Lower lobe of right lung (tissue), 2 donors: ENCODE measurements at regions not wholly inside any gene's neighbourhood (a gene's known extent, or its start where the extent isn't known, plus 50 kb on each side); places are given as distances from the start of the nearest gene placed in this dataset.
"Not testable (repeated sequence)": the region's sequence is repeated elsewhere in the genome, so short reads cannot be mapped to it uniquely, and the experiment has no call there.

Source experiments
- ATAC-seq, 2 donors: fragments of 200-7000 bp; cut with Tn5 transposase; one replicate each; pipeline ENCODE4 v1.9.1; 2020 to 2022; ENCODE audit warnings: mild to moderate bottlenecking in 2 of 2, moderate library complexity in 2 of 2
- DNase-seq: peaks from one replicate; pipeline ENCODE4 v3.0.0-alpha.2; 2020
- H3K27ac ChIP-seq: fragments of 200-600 bp; one replicate; pipeline ENCODE4 v1.8.0; 2022
- H3K27me3 ChIP-seq: fragments of 200-600 bp; one replicate; pipeline ENCODE4 v1.8.0; 2022; ENCODE audit warnings: low read depth
- H3K36me3 ChIP-seq: fragments of 200-600 bp; one replicate; pipeline ENCODE4 v1.8.0; 2022; ENCODE audit warnings: mild to moderate bottlenecking
- H3K4me1 ChIP-seq: fragments of 200-600 bp; one replicate; pipeline ENCODE4 v1.8.0; 2022
- H3K4me3 ChIP-seq: fragments of 200-600 bp; one replicate; pipeline ENCODE4 v1.8.0; 2022; ENCODE audit warnings: mild to moderate bottlenecking
- H3K9me3 ChIP-seq: fragments of 200-600 bp; one replicate; pipeline ENCODE4 v1.8.0; 2022
- intact Hi-C: fragments of 100-400 bp; cut with DNase I; formaldehyde crosslinking; loops from one replicate; pipeline ENCODE4 v1.11.0; 2022
- TF ChIP-seq, protein P1 (sequence below): fragments of 200-600 bp; IDR thresholded peaks from one replicate; pipeline ENCODE4 v1.8.0; 2022; ENCODE audit warnings: antibody characterized with exemption, mild to moderate bottlenecking
- donor health status: DM: no; HTN: yes; CAD: no; lungs with severe emphysema.

- Histone ChIP-seq H3K4me1 (no peaks in the 10 kb centered on the region), H3K36me3 (no peaks in the 10 kb centered on the region), H3K4me3 (no peak overlapping the region), H3K9me3 (no peaks in the 10 kb centered on the region), H3K27me3 (no peaks in the 10 kb centered on the region), H3K27ac (no peak overlapping the region)
- intact Hi-C loops: no loop called here
- TF ChIP-seq, protein P1, sequence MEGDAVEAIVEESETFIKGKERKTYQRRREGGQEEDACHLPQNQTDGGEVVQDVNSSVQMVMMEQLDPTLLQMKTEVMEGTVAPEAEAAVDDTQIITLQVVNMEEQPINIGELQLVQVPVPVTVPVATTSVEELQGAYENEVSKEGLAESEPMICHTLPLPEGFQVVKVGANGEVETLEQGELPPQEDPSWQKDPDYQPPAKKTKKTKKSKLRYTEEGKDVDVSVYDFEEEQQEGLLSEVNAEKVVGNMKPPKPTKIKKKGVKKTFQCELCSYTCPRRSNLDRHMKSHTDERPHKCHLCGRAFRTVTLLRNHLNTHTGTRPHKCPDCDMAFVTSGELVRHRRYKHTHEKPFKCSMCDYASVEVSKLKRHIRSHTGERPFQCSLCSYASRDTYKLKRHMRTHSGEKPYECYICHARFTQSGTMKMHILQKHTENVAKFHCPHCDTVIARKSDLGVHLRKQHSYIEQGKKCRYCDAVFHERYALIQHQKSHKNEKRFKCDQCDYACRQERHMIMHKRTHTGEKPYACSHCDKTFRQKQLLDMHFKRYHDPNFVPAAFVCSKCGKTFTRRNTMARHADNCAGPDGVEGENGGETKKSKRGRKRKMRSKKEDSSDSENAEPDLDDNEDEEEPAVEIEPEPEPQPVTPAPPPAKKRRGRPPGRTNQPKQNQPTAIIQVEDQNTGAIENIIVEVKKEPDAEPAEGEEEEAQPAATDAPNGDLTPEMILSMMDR: no peak
- no peak for ATAC-seq
- DNase-seq: no peak
Observed at GRCh38 chr21:20486303-20486702, 511.9 kb upstream of the NCAM2 start.

DNA sequence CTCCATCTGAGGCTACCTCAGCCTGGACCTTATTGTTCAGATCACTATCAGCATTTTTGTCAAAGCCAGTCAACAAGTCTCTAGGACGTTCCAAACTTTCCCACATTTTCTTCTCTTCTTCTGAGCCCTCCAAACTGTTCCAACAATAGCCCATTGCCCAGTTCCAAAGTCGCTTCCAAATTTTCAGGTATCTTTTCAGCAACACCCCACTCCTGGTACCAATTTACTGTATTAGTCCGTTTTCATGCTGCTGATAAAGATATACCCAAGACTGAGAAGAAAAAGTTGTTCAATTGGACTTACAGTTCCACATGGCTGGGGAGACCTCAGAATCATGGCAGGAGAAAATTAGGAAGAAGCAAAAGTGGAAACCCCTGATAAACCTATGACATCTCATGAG lies 495.3 kb upstream of the NCAM2 start:
- DNase-seq, H3K4me1 ChIP-seq, H3K4me3 ChIP-seq, H3K36me3 ChIP-seq, intact Hi-C loops, H3K27me3 ChIP-seq, ATAC-seq, H3K27ac ChIP-seq: not testable (repeated sequence)
- peaks cover 14% of the 10 kb centered on the region for H3K9me3 ChIP-seq

- TF ChIP-seq, protein P1: no peak
- ATAC-seq (peak in 1 of 2 donors; percentile 38), DNase-seq (no peak)
- no peaks in the 10 kb centered on the region for H3K36me3 ChIP-seq
- H3K4me3 ChIP-seq: no peak overlapping the region
- intact Hi-C loops: no loop called here
- H3K27ac ChIP-seq: no peak overlapping the region
- peaks cover 9% of the 10 kb centered on the region for H3K9me3 ChIP-seq
- no peaks in the 10 kb centered on the region for H3K4me1 ChIP-seq
- no peaks in the 10 kb centered on the region for H3K27me3 ChIP-seq
Observed at GRCh38 chr21:20507783-20508182, 490.4 kb upstream of the NCAM2 start.

DNA sequence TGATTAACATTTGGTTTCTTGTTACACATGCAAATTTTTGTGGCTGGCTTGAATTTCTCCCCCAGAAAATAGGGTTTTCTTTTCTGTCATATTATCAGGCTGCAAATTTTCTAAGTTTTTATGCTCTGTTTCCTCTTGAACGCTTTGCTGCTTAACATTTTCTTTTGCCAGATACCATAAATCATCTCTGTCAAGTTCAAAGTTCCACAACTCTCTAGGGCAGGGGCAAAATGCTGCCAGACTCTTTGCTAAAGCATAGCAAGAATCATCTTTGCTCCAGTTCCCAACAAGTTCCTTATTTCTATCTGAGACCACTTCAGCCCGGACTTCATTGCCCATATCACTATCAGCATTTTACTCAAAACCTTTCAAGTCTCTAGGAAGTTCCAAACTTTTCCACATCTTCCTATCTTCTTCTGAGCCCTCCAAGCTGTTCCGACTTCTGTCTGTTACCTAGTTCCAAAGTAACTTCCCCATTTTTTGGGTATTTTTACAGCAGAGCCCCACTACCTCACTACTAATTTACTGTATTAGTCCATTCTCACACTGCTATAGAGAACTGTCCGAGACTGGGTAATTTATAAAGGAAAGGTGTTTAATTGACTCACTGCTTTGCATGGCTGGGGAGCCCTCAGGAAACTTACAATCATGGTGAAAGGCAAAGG lies 486.9 kb upstream of the NCAM2 start:
- Histone ChIP-seq H3K27me3 (no peaks in the 10 kb centered on the region), H3K36me3 (no peaks in the 10 kb centered on the region), H3K27ac (no peak overlapping the region), H3K4me3 (no peak overlapping the region), H3K9me3 (no peaks in the 10 kb centered on the region), H3K4me1 (no peaks in the 10 kb centered on the region)
- no peak for DNase-seq
- intact Hi-C loops: no loop called here
- TF ChIP-seq, protein P1: no peak
- no peak for ATAC-seq

DNA sequence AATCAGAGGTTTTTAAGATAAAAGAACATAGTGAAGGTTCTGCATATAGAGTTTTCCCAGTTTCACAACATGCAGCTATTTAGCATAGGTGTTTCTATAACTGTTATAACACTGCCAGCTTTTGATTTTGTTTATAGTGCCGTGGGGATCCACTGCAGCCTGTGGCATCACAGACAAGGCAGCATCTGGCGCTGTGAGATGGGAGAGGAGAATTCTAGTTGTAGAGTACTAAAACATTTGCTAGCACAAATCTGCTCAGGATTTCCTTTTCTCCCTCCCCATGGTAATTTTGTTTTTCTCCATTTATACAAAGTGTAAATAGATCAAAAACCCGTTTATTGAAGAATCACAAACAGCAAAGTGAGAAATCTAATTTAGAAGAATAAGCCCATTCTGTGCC lies 482.8 kb upstream of the NCAM2 start:
- Histone ChIP-seq H3K4me1 (no peaks in the 10 kb centered on the region), H3K9me3 (no peaks in the 10 kb centered on the region), H3K36me3 (no peaks in the 10 kb centered on the region), H3K27me3 (no peaks in the 10 kb centered on the region), H3K4me3 (no peak overlapping the region), H3K27ac (no peak overlapping the region)
- ATAC-seq: no peak
- intact Hi-C loops: no loop called here
- DNase-seq: no peak
- TF ChIP-seq, protein P1: no peak

GRCh38 chr21:20519076-20519475 lies 479.1 kb upstream of the NCAM2 start:
- Histone ChIP-seq H3K4me1 (no peaks in the 10 kb centered on the region), H3K27me3 (no peaks in the 10 kb centered on the region), H3K27ac (no peak overlapping the region), H3K4me3 (no peak overlapping the region), H3K36me3 (no peaks in the 10 kb centered on the region), H3K9me3 (no peaks in the 10 kb centered on the region)
- TF ChIP-seq, protein P1: no peak
- intact Hi-C loops: no loop called here
- ATAC-seq (no peak), DNase-seq (no peak)
